DOHH2 (cell line): ENCODE measurements at regions not wholly inside any gene's neighbourhood (a gene's known extent, or its start where the extent isn't known, plus 50 kb on each side); places are given as distances from the start of the nearest gene placed in this dataset.

Source experiments
- H3F3A ChIP-seq: fragments of 200-600 bp; sonication (generic), shearing (Covaris generic); 2 replicates; pipeline ENCODE4 v1.6.0; 2016; ENCODE audit warnings: antibody characterized with exemption, mild to moderate bottlenecking; ENCODE audit not compliant: control insufficient read depth, insufficient read depth
- H3K27ac ChIP-seq: fragments of 200-600 bp; sonication (generic); 2 replicates; pipeline ENCODE4 v1.5.1; 2014; ENCODE audit warnings: low read depth, mild to moderate bottlenecking, low read length, moderate library complexity
- H3K27me3 ChIP-seq: fragments of 200-600 bp; sonication (generic); 2 replicates; pipeline ENCODE4 v1.6.1; 2014; ENCODE audit warnings: mild to moderate bottlenecking, low read length, mixed read lengths; ENCODE audit not compliant: control insufficient read depth
- H3K36me3 ChIP-seq: fragments of 200-600 bp; sonication (generic); 2 replicates; pipeline ENCODE4 v1.6.1; 2014; ENCODE audit warnings: mild to moderate bottlenecking, low read length, moderate library complexity, mixed read lengths; ENCODE audit not compliant: control insufficient read depth
- H3K4me1 ChIP-seq: fragments of 200-600 bp; sonication (generic); 2 replicates; pipeline ENCODE4 v1.6.1; 2014; ENCODE audit warnings: mild to moderate bottlenecking, low read length, mixed read lengths; ENCODE audit not compliant: control insufficient read depth
- H3K4me2 ChIP-seq: fragments of 200-600 bp; sonication (generic); 2 replicates; pipeline ENCODE4 v1.6.0; 2014; ENCODE audit warnings: mild to moderate bottlenecking, low read length, moderate library complexity
- H3K4me3 ChIP-seq: fragments of 200-600 bp; sonication (generic); 2 replicates; pipeline ENCODE4 v1.5.1; 2014; ENCODE audit warnings: mild to moderate bottlenecking, low read length, mixed read lengths
- H3K79me2 ChIP-seq: fragments of 200-600 bp; sonication (generic); 2 replicates; pipeline ENCODE4 v1.6.1; 2014; ENCODE audit warnings: mild to moderate bottlenecking, low read length, mixed read lengths; ENCODE audit not compliant: control insufficient read depth
- H3K9me2 ChIP-seq: fragments of 200-600 bp; sonication (generic); replicated peaks from 2 replicates; pipeline ENCODE4 v1.6.1; 2014; ENCODE audit warnings: mild to moderate bottlenecking, low read length, mixed read lengths; ENCODE audit not compliant: control insufficient read depth
- H3K9me3 ChIP-seq: fragments of 200-600 bp; sonication (generic); 2 replicates; pipeline ENCODE4 v1.6.1; 2014; ENCODE audit warnings: antibody characterized with exemption, low read length, mixed read lengths; ENCODE audit not compliant: control insufficient read depth, insufficient read depth
- H4K20me1 ChIP-seq: fragments of 200-600 bp; sonication (generic); 2 replicates; pipeline ENCODE4 v1.6.0; 2014; ENCODE audit warnings: low read depth, mild to moderate bottlenecking, antibody characterized with exemption, low read length, moderate library complexity; ENCODE audit not compliant: control insufficient read depth, insufficient read depth
- CTCF ChIP-seq: fragments of 200-600 bp; sonication (generic); IDR thresholded peaks from one replicate; pipeline ENCODE4 v1.5.1; 2014; ENCODE audit warnings: antibody characterized with exemption, mild to moderate bottlenecking, low read depth, low read length; ENCODE audit not compliant: poor library complexity, severe bottlenecking
- EZH2phosphoT487 ChIP-seq: fragments of 200-600 bp; sonication (generic); IDR thresholded peaks from 2 replicates; pipeline ENCODE4 v1.6.1; 2017; ENCODE audit warnings: borderline replicate concordance, mild to moderate bottlenecking, antibody characterized with exemption, low read length, moderate library complexity, mixed read lengths

GRCh38 chr2:144161061-144161460 lies 358.9 kb downstream of the ZEB2 start:
- no peaks in the 10 kb centered on the region for H3K9me3 ChIP-seq
- H3K4me3 ChIP-seq: no peak overlapping the region
- H3K4me1 ChIP-seq: no peaks in the 10 kb centered on the region; the same call in 1 of the 2 replicates
- H3K36me3 ChIP-seq: no peaks in the 10 kb centered on the region
- no peaks in the 10 kb centered on the region for H3K9me2 ChIP-seq
- no peak overlapping the region for H3K4me2 ChIP-seq
- H3F3A ChIP-seq: no peaks in the 10 kb centered on the region
- H3K27me3 ChIP-seq: no peaks in the 10 kb centered on the region
- no peak overlapping the region for H3K27ac ChIP-seq
- no peak for TF ChIP-seq CTCF
- no peak for TF ChIP-seq EZH2phosphoT487
- no peaks in the 10 kb centered on the region for H3K79me2 ChIP-seq
- no peaks in the 10 kb centered on the region for H4K20me1 ChIP-seq

GRCh38 chr2:144159240-144159639 lies 360.7 kb downstream of the ZEB2 start:
- H3K36me3 ChIP-seq: no peaks in the 10 kb centered on the region
- no peaks in the 10 kb centered on the region for H3K79me2 ChIP-seq
- no peaks in the 10 kb centered on the region for H3K9me3 ChIP-seq
- no peaks in the 10 kb centered on the region for H3F3A ChIP-seq
- H3K4me2 ChIP-seq: no peak overlapping the region
- no peaks in the 10 kb centered on the region for H3K27me3 ChIP-seq
- no peaks in the 10 kb centered on the region for H4K20me1 ChIP-seq
- no peak overlapping the region for H3K4me3 ChIP-seq
- no peaks in the 10 kb centered on the region; the same call in 1 of the 2 replicates for H3K4me1 ChIP-seq
- H3K27ac ChIP-seq: no peak overlapping the region
- no peak for TF ChIP-seq EZH2phosphoT487
- TF ChIP-seq CTCF: no peak
- no peaks in the 10 kb centered on the region for H3K9me2 ChIP-seq

GRCh38 chr2:144158096-144158495 lies 361.8 kb downstream of the ZEB2 start:
- H3K27ac ChIP-seq: no peak overlapping the region
- no peak overlapping the region for H3K4me2 ChIP-seq
- H3K4me1 ChIP-seq: no peaks in the 10 kb centered on the region

More at GRCh38 chr2:144158096-144158495, 361.8 kb downstream of the ZEB2 start:
- H3K9me3 ChIP-seq: no peaks in the 10 kb centered on the region
- H3K4me3 ChIP-seq: no peak overlapping the region
- no peaks in the 10 kb centered on the region for H3K27me3 ChIP-seq
- TF ChIP-seq EZH2phosphoT487 (no peak), CTCF (no peak)
- no peaks in the 10 kb centered on the region for H3K9me2 ChIP-seq
- H3K36me3 ChIP-seq: no peaks in the 10 kb centered on the region
- H4K20me1 ChIP-seq: no peaks in the 10 kb centered on the region
- no peaks in the 10 kb centered on the region for H3F3A ChIP-seq
- H3K79me2 ChIP-seq: no peaks in the 10 kb centered on the region
